Spleen (tissue), 11 donors: ENCODE measurements at regions not wholly inside any gene's neighbourhood (a gene's known extent, or its start where the extent isn't known, plus 50 kb on each side); places are given as distances from the start of the nearest gene placed in this dataset.

Experiments
- DNase-seq: peaks from one replicate; pipeline ENCODE4 v3.0.0-alpha.2; 2020
- H3K27ac ChIP-seq, 8 donors: fragments of 200-600 bp; sonication (generic) in 7 of 8; 1 replicate in 4 of 8; 2 replicates in 4 of 8; pipeline versions ENCODE4 v1.5.0 to v1.8.0; 2016 to 2021; ENCODE audit warnings: inconsistent platforms in 4 of 8, mild to moderate bottlenecking in 4 of 8, moderate library complexity in 1 of 8
- H3K27me3 ChIP-seq, 7 donors: fragments of 200-600 bp; sonication (generic) in 6 of 7; replicated peaks in 1 of 7; 1 replicate in 4 of 7; 2 replicates in 3 of 7; pipeline versions ENCODE4 v1.5.0 to v1.8.0; 2016 to 2021; ENCODE audit warnings: inconsistent platforms in 3 of 7, mild to moderate bottlenecking in 1 of 7
- H3K36me3 ChIP-seq, 6 donors: fragments of 200-600 bp; sonication (generic) in 5 of 6; 1 replicate in 4 of 6; 2 replicates in 2 of 6; pipeline versions ENCODE4 v1.5.0 to v1.8.0; 2016 to 2021; ENCODE audit warnings: inconsistent platforms in 2 of 6
- H3K4me1 ChIP-seq, 6 donors: fragments of 200-600 bp; sonication (generic) in 5 of 6; 1 replicate in 3 of 6; 2 replicates in 3 of 6; pipeline versions ENCODE4 v1.5.0 to v1.8.0; 2016 to 2021; ENCODE audit warnings: inconsistent platforms in 3 of 6
- H3K4me3 ChIP-seq, 8 donors: fragments of 200-600 bp; sonication (generic) in 7 of 8; 1 replicate in 4 of 8; 2 replicates in 4 of 8; pipeline versions ENCODE4 v1.5.0 to v1.8.0; 2016 to 2021; ENCODE audit warnings: inconsistent platforms in 4 of 8, mild to moderate bottlenecking in 4 of 8, moderate library complexity in 2 of 8
- H3K9me3 ChIP-seq, 8 donors: fragments of 200-600 bp; sonication (generic) in 7 of 8; 1 replicate in 4 of 8; 2 replicates in 4 of 8; pipeline versions ENCODE4 v1.5.0 to v1.8.0; 2016 to 2021; ENCODE audit warnings: inconsistent platforms in 4 of 8
- POLR2A ChIP-seq, 3 donors: fragments of 450-650 bp; IDR thresholded peaks; one replicate each; pipeline ENCODE4 v1.5.1; 2017; ENCODE audit warnings: antibody characterized with exemption in 3 of 3, mild to moderate bottlenecking in 1 of 3
- POLR2AphosphoS5 ChIP-seq, 3 donors: sonication (generic); formaldehyde crosslinking; IDR thresholded peaks; one replicate each; pipeline ENCODE4 v1.5.1; 2017; ENCODE audit warnings: antibody characterized with exemption in 3 of 3
- WGBS, 5 donors: extraction: QIAGEN DNeasy Blood & Tissue Kit in 3 of 5; methylation state at CpG; one replicate each; pipeline versions ENCODE4 v1.1.5 to v1.1.7; 2013 to 2018; 5-methylcytosine and 5-hydroxymethylcytosine counted together
- intact Hi-C: fragments of 100-400 bp; cut with DNase I; formaldehyde crosslinking; loops from one replicate; pipeline ENCODE4 v1.15.0; 2023; ENCODE audit warnings: low total_unique reads
- TF ChIP-seq, protein P1 (sequence below), 11 experiments: fragments of 200-600 bp in 7 of 11; fragments of 450-650 bp in 4 of 11; sonication (generic) in 4 of 11; IDR thresholded peaks in 8 of 11; conservative IDR thresholded peaks in 3 of 11; 1 replicate in 7 of 11; 2 replicates in 4 of 11; pipeline versions ENCODE4 v1.4.0 to v1.8.0; 2016 to 2021; ENCODE audit warnings: antibody characterized with exemption in 11 of 11, inconsistent platforms in 4 of 11, mild to moderate bottlenecking in 1 of 11
- donor health status: healthy with polysubstance abuse.
- donor health status: DM: no; HTN: no; CAD: no; lungs with moderate emphysema.
- donor health status: DM: no; HTN: no; CAD: no.
- donor health status: Bipolar disorder and iron deficiency.
- donor health status: healthy.
- donor health status: DM: no; HTN: no; CAD: no.
- donor health status: DM: yes; HTN: yes; CAD: no.

DNA sequence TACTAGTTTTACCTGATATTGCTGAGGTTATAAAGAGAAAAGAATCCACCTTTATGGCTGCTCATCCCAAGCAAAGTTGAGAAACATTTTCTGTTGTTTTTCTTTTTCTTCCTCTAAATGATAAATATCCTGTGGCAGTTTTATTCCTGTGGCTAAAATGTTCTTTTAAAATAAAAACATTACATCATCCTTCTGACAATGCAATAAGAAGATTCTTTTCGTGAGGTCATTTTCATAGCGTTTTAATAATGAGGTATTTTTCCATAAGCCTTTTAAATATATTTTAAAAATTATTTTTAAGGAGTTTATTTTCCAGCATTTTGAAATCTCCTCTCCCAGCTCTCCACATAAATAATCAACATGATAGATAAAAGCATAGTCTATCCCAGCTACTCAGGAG, 52.8 kb upstream of the EPB41L3 start:
- no peak for DNase-seq
- WGBS, 5 donors, result 36 to 90% (median 51%) methylated on average over 2 of the region's 2 CpGs
- Histone ChIP-seq H3K36me3 (no peaks in the 10 kb centered on the region), H3K27me3 (peaks cover 0 to 4% (median 0%) of the 10 kb centered on the region in 7 donors), H3K4me1 (no peaks in the 10 kb centered on the region), H3K9me3 (peaks cover 0 to 22% (median 17%) of the 10 kb centered on the region in 8 donors), H3K4me3 (no peak overlapping the region), H3K27ac (no peak overlapping the region)
- intact Hi-C loops, result no loop called here
- no peak for TF ChIP-seq POLR2A (IDR thresholded peaks at IDR 0.05)
- no peak for TF ChIP-seq POLR2AphosphoS5 (IDR thresholded peaks at IDR 0.05)
- TF ChIP-seq, protein P1, sequence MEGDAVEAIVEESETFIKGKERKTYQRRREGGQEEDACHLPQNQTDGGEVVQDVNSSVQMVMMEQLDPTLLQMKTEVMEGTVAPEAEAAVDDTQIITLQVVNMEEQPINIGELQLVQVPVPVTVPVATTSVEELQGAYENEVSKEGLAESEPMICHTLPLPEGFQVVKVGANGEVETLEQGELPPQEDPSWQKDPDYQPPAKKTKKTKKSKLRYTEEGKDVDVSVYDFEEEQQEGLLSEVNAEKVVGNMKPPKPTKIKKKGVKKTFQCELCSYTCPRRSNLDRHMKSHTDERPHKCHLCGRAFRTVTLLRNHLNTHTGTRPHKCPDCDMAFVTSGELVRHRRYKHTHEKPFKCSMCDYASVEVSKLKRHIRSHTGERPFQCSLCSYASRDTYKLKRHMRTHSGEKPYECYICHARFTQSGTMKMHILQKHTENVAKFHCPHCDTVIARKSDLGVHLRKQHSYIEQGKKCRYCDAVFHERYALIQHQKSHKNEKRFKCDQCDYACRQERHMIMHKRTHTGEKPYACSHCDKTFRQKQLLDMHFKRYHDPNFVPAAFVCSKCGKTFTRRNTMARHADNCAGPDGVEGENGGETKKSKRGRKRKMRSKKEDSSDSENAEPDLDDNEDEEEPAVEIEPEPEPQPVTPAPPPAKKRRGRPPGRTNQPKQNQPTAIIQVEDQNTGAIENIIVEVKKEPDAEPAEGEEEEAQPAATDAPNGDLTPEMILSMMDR (IDR thresholded peaks at IDR 0.05 in 8 of 11, conservative IDR thresholded peaks at IDR 0.05 in 3 of 11), result no peak
